A549 (cell line): ENCODE measurements at regions not wholly inside any gene's neighbourhood (a gene's known extent, or its start where the extent isn't known, plus 50 kb on each side); places are given as distances from the start of the nearest gene placed in this dataset.

Experiments used
- MAFK ChIP-seq: fragments of 450-650 bp; IDR thresholded peaks from 2 replicates; pipeline ENCODE4 v1.6.1; 2014; ENCODE audit not compliant: partially characterized antibody
- RCOR1 ChIP-seq: fragments of 150-350 bp; IDR thresholded peaks from 2 replicates; pipeline ENCODE4 v1.6.1; 2014; ENCODE audit warnings: antibody characterized with exemption, low read length, low read depth
- TF ChIP-seq, protein P1 (sequence below): fragments of >200 bp; sonication (Bioruptor Twin); formaldehyde crosslinking; IDR thresholded peaks from 3 replicates; pipeline ENCODE4 v1.5.1; 2016

DNA sequence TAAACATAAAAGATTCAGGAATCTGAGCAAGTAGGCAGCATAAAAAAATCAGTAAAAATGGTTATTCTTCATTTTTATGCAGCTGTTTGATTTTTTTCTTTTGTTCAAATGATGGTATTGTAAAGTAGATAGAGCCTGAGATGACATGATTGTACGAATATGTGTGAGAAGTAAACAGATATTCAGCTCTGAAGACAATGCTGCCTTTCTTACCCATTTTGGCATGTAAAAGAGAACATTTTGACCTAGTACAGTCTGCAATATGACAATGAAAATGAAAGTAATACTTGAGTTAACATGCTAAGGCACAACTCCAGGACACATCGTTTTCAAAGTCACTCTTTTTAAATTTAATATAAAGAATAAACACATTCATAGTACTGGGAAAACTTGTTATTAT, 95.7 kb upstream of the NCAM2 start:
- TF ChIP-seq, protein P1, sequence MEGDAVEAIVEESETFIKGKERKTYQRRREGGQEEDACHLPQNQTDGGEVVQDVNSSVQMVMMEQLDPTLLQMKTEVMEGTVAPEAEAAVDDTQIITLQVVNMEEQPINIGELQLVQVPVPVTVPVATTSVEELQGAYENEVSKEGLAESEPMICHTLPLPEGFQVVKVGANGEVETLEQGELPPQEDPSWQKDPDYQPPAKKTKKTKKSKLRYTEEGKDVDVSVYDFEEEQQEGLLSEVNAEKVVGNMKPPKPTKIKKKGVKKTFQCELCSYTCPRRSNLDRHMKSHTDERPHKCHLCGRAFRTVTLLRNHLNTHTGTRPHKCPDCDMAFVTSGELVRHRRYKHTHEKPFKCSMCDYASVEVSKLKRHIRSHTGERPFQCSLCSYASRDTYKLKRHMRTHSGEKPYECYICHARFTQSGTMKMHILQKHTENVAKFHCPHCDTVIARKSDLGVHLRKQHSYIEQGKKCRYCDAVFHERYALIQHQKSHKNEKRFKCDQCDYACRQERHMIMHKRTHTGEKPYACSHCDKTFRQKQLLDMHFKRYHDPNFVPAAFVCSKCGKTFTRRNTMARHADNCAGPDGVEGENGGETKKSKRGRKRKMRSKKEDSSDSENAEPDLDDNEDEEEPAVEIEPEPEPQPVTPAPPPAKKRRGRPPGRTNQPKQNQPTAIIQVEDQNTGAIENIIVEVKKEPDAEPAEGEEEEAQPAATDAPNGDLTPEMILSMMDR = no peak
- TF ChIP-seq MAFK (no peak), RCOR1 (no peak)
